C4-2B (cell line): ENCODE measurements at regions not wholly inside any gene's neighbourhood (a gene's known extent, or its start where the extent isn't known, plus 50 kb on each side); places are given as distances from the start of the nearest gene placed in this dataset.

Source experiments
- CTCF ChIP-seq: fragments of 450-650 bp; conservative IDR thresholded peaks from 2 replicates; pipeline ENCODE4 v1.5.1; 2017; ENCODE audit warnings: mild to moderate bottlenecking
- ZFX ChIP-seq: fragments of 450-650 bp; IDR thresholded peaks from 2 replicates; pipeline ENCODE4 v1.6.1; 2017

DNA sequence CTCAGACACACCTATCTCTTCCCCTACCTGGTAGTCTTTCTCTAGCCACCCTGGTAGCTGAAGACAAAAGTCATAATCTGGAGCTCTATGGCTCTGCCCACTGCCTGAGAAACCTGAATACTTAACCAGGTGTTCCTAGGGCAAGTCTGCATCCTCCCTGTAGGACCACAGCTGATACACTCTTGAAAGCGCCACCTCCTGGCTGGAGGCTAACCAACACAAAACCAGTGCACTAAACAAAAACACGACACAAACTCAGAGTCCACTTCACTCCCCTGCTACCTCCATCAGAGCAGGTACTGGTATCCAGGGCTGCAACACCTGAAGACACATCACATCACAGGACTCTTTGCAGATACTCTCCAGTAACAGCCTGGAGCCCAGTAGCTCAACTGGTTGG, 84.6 kb upstream of the ANXA1 start:
- TF ChIP-seq CTCF = peak; percentile 43
- no peak for TF ChIP-seq ZFX
